ENCODE measurements at regions not wholly inside any gene's neighbourhood (a gene's known extent, or its start where the extent isn't known, plus 50 kb on each side); places are given as distances from the start of the nearest gene placed in this dataset.

DNA sequence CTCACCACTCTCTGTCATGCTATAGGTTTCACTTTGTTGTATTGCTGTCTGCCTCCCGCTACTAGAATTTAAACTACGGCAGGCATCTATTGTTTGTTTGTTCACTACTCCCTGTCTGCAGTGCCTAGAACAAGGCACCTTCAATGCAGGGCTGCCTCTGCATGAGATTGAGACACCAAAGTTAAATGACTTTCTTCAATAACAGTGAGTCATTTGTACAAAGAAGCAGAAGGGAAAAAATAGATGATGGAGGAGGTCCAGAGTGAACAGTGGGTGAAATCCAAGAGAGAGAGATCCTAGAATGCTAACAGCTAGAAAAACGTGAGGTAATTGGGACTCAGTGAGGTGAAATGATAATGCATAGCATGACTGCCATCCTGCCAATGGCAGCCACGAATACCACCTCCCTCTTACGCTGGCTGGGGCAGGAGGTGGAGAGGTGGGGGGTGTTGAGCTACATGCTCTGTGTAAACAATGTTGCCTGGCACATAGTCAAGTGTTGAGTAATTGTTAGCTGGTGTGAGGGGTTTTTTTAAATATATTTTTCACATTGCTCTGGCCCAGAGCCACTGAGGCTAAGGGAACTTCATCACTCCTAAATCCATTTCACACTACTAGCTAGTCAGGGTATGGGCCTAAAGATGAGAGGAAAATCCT is 367.6 kb downstream of the RPS29 start:
- no peak for DNase-seq

DNA sequence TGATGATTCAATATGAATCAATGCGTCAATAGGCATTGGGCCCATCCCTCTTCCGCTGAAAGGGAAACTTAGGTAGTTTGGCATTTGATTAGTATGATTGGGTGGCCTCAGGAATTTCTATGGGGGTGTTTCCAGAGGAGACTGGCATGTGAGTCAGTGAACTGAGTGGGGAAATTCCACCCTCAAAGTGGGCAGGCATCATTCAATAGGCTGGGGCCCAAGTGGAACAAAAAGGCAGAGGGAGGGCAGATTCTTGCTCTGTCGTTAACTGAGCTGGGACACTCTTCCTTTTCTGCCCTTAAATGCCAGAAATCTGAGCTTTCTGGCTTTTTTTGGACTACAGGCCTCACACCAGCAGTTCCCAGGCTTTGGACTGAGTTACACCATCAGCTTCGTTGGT is 373.5 kb downstream of the RPS29 start:
- DNase-seq, result no peak

DNA sequence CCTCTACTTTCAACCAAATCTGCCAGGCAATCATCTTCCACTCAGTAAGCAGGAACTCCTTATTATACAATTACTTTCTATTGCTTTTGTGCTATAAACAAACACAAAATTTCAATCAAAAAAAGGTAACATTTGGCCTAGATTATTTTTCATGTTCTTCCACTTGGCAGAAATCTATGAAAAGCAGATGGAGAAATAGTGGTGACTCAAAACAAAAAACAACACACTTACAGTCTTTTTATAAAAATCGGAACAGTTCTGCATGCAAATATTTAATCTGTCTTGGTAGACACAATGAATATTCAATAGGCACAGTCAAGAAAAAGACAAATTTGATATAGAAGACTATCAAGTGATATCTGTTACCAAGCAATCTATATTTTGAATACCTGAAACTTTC is 376.8 kb downstream of the RPS29 start:
- DNase-seq, result no peak

DNA sequence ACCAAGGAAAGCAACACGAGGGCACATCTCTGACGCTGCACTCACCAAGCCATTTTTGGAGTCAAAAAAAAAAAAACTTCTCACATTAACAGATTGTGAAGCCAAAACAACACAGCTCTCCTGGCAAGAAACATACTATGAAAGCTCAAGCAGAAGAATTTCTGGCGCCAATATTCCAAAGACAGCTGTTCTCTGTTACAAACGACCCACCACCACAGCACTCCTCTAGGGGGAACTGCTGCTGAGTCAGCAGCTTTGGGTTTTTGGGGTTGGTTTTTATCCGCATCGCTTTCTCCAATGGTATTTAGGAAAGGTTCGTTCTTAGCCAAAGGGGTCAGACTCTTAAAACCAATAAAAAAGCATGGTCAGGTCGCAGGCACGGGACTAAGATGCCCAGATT is 379.4 kb downstream of the RPS29 start:
- no peak for DNase-seq

DNA sequence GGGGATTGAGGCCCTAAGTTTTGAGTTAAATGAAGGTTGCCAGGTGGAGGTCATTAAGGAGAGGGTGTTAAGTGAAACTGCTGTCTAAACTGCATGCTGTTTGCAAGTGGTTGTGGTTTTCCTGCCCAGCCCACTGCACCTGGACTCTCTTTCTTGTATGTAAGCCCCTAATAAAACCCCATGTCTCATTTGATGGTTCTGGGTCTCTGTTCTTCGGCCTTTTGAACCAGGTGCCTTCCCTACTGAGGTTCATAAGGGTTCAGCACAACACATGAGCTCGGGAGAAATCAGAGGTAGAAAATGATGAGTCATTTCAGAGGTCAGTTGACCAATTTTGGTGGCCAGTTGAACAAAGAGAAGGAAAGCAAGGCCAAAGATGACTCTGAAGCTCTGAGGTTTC is 382.5 kb downstream of the RPS29 start:
- no peak for DNase-seq

DNA sequence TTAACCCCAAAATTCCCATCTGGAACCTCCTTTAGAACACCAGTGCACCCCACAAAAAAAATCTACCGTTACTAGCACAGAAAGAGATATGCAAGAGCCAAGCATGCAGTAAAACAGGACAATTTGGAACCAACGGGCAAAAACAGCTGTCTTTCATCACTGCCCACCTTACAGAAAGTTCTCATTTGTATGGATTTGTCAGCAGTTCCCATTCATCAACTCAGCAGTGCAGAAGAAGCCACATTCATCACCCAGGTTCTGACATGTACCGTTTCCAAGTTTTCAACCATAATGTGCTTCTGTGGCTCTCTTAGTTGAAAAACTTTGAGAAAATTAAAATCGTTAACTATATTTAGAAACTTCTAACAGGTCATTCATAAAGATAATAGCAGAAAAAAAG is 387.0 kb downstream of the RPS29 start:
- DNase-seq, result no peak

DNA sequence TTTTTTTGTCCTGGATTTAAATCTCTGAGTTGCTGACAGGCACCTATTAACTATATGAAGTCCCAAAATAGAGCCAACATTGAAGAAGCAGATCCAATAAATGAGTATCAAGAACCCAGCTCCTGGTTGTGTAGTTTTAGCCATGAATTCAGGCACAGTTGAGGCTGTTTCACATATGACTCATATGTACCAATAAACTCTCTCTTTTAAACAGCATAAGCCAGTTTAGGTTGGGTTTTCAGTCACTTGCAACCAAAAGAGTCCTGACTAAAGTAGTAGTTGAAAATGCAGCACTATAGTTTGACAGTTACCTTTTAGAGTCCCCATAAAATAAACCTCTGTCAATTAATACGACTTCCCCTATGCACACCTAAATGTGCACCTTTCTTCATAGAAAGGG is 389.9 kb downstream of the RPS29 start:
- no peak for DNase-seq

DNA sequence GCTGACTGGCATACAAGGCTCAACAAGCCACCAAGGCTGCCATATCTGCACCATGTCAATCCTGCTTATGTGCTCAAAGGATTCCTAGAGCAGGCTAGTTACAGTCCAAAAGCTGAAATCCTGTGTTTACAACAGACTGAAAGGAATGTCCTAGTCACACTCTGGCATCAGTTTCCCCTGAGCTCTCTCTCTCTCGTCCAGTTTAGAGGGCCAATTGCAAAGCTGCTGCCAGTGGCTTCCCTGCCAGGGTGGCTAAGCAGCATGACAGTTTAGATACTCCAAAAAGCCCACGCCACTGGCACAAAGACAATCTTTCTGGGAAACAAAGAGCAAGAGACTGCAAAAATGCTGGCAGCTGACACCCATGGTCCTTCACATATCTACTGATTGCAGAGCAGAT is 392.1 kb downstream of the RPS29 start:
- DNase-seq, result no peak

DNA sequence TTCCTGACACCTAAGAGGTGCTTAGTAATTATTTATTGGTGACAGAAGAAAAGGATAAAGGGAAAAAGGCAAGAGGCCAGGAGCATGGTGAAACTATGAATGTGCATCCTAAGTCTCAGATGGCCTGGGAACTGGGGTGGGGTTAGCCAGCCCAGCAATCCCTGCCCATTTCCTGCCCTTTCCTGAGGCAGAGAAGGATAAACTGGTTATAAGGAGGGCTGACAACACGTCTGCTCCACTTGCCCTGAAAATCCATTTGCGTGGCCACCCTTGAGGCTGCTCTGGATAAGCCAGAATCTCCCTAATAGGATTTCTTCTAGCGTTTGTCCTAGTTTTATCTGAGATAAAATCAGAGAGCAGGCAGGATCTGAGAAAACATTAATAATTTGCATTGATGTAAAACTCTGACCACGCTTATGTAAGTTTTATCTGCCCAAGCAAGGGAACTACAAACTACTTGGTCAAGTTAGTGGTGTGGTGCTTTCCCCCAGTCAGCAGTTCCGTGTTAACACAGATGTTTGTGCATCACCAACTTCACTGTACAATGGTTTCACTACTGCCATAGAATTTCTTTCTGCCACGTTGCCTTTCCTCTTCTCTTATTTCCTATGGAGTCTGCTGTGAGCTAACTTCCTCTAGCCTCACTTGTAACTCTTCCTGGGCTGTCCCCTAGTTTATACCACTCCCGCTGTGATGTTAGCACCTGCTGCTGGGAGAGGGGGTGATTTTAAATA is 392.7 kb downstream of the RPS29 start:
- DNase-seq, result no peak

DNA sequence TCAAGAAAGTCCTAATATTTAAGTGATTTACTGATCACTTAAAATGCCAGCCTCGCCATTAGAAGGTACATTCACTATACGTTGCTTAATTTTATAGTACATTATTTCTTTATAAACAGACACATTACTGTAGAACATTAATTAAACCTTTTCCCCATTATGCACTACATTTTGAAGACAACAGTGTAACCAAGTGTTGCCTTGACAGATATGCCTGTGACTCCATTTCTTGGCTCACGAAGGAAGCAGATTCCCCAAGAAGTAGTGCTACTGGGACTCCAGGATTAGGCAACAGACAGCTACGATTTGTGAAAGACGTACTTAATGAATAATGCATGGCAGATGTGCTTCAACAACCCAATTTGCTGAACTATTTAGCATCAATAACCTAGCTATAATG is 394.8 kb downstream of the RPS29 start:
- DNase-seq, result no peak

DNA sequence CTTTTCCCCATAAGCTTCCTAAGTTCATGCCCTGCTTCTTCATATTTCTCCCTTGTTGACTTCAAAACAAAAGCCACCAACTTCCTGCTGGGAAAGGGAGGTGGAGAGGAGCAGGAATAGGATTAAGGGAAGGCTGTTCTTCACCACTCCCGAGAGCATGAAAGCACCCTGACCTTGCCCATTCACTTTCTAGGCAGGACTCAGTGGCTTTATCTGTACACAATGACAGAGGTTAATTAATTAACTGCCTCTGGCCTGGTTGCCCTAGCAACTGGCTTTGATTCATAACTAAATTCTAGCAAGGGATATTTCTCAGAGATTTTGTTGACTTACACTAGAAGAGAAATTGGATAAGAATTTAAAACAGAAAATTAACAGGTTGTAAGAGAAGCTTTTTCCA is 396.8 kb downstream of the RPS29 start:
- DNase-seq, result no peak

DNA sequence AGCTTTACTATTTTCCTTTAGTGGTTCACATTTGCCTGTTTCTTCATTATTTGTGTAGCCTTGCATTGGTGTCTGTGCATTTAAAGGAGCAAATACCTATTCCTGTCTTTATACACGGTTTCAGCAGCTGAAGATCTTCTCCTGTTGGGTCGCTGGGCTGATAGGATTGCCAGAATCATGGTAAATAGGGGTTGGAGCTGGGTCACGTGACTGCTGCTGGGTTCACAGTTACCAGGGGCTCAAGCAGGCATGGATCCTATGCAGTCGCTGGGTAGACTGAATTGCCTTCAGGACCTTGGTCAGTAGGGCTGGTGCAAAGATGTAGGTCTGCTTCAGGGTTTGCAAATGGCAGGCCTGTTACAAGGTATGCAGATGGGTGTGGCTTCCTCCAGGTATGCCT is 398.4 kb downstream of the RPS29 start:
- DNase-seq, result no peak

DNA sequence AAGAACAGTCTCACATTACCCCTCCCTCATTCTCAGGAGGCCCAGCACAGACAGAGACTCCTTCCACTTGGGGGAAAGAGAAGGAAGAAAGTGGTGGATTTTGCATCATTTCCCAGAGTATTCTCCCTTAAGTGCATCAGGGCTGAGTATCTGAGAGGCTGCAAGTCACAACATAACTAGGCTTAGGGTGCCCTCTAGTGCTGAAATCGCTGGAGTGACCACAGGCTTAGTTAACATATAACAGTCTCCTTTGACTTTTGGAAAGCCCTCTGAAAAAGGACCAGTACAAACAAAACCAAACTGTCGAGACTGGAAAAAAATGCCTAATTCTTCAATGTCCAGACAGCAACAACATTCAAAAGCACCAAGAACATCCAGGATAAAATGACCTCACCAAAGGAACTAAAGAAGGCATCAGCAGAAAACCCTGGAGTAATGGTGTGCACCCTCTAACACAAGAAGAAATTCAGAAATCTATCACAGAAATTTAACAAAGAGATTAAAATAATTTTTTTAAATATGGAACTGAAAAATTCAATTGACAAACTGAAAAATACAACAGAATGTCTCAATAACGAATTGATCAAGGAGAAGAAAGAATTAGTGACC is 412.3 kb downstream of the RPS29 start:
- peak; percentile 58 for DNase-seq

DNA sequence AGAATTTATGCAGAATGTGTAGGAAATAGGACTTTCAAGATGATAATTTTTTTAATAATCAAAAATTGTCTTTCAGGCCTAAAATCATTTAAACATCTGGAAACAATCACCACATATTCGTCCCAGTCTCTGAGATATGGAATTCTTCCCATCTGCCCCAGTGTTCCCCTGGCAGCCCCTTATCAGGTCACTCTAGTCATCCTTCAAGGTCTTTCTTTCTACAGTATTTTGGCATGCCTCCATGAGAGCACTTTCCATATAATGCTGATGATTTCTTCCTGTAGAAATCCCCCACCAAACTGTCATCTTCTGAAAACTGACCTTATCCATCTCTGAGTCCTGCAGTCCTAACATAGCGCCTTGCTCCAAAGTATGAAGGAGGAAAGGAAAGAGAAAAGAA is 422.1 kb downstream of the RPS29 start:
- DNase-seq, result no peak

DNA sequence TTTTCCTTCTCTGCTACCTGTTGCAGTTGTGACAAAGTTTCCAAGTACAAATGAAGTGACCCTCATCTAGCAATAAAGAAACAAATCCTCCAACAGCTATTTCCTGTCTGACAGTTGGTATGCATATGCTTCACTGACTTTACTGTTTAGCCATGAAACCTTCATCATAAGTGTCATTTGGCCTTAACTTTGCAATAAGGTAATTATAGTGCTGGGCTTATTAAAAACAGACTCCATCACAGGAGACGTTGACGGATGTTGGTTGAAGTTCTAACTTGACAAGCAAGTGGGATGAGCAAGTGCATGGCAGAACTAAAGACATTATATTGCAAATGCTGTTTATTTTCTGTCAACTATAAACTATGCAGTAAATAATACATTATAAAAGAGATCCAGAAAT is 425.2 kb downstream of the RPS29 start:
- DNase-seq, result no peak

DNA sequence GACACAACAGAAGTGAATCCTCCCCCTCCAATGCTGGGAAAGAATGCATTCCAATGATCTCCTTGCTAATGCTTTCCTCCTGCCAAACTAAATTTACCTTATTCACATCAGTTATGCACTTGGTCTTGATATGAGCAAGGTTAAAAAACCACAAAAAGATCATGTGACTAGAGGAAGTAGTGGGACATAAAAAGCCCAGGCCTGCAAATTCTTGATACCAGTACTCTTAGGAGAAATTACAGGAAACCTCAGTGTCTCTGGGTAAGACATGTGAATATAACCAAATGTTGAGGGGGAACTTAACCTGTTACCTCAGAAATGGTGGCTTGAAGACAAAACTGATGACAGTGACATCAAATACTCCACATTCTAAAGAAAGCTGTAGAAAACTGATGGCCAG is 427.1 kb downstream of the RPS29 start:
- DNase-seq, result no peak

DNA sequence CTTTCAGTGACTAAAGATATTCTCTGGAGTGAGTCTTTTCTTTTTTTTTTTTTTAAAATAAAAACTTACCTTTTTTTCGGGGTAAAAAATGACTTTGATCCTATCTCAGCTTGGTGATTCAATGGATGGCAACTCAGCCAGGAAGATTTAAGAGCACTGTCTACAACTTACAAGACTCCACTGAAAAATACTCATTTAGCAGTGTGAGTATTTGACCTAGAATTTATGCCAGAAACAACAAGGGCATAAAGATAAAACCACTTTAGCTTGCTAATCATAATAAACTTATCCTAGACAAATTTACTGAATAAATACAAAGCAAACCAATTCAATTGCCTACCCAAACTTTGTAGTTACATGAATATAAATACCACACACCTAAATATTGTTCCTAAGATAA is 446.6 kb downstream of the RPS29 start:
- DNase-seq, result no peak

DNA sequence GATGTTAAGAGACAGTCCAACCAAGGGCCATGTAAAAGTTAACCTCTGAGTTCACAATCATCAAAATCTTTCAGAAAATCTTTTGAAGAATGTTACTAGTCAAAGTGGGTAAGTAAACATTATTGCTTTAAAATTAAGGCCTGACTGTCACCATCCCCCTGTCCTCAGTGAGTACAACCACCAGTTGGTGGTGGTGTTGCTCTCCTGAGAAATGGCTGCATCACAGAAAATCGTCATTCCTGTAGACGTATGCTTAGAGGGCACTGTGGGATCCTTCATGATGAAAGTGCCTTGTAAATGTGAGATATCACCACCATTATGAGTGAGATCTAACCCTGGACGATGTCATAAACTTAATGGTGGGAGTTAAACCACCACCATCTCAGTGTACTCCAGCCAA is 451.2 kb downstream of the RPS29 start:
- DNase-seq, result no peak

DNA sequence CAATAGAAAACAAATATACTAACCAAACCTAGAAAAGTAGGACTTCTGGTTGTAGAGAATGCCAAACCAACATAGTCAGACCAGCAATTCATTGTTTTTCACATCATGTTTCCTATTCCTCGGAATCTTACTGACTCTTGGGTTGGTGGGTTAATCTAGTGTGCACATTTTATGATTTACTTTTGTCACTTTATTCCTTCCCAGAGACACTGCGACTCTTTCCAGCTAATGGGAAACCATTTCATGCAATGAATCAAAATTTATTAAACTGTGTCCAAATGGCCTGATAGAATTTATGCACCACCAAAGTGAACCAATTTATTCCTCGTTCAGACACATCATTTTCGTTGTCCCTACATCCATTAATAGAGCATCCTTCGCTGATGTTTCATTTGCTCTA is 464.9 kb downstream of the RPS29 start:
- DNase-seq, result no peak

DNA sequence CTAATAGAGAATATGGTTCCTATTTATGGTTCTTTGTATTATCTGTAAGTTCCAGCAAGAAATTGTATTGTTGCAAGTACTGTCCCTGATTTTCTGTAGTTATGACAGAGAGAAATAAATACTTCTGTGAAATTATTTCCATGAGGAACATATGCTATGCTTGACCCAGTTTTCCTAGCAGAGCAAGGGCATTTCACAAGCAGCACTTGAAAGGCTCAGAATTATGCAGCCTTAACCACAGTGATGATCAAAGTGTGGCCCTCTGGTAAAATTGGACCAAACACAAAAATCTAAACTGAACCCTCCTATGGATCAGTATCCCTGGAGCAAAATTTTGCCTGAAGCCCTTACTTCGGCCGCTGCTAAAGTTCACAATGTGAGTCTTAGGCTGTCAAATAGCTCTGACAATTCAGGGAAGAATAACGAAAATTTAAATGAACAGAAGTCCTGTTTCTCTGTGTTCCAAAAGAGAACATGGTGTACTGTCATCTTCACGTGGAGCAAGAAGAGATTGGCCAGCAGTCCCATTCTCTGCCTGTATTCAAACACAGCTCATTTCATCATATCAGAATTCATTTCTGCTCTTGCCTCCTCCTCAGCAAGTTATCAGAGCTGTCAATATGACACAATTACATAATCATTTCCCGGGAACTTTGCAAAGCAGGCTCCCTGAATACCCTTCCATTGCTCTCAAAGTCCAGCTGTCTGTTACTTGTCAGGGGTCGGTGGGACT is 471.9 kb downstream of the RPS29 start:
- DNase-seq, result no peak

DNA sequence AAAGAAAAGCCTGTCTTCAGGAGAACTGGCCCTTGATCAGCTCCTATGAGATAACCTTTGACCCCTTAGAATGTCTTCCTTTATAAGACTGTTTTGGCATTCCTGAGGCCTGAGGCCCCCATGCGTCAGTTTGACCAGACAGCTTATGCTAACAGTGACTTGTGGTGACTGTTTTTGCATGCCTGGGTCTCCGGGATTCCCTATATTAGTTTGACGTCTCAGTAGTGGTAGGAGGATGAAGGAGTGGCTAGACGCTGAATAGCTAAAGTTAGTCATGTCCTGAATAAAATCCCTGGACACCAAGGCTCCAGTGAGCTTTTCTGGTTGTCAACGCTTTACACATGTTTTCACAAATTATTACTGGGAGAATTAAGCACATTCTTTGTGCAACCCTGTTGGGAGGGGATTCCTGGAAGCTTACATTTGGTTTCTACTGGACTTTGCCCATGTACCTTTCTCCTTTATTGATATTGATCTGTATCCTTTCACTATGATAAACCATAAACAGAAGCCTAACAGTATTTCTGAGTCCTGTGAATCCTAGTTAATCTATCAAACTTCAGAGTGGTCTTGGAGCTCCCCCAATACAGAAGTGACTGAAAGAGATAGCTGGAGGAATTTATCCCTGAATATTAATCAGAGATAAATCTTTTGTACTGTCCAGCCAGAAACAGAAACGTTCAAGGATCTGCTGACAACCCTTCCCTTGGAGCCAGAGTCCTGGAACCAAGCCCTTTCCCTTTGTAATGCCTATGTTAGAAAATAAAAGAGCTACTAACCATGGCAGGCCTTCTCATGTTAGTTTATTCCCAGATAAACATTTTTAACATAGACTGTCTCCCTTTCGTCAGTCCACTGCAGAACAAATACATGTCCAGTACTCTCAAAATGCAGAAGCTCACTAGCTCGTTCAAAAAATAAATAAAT is 479.2 kb downstream of the RPS29 start:
- no peak for DNase-seq

DNA sequence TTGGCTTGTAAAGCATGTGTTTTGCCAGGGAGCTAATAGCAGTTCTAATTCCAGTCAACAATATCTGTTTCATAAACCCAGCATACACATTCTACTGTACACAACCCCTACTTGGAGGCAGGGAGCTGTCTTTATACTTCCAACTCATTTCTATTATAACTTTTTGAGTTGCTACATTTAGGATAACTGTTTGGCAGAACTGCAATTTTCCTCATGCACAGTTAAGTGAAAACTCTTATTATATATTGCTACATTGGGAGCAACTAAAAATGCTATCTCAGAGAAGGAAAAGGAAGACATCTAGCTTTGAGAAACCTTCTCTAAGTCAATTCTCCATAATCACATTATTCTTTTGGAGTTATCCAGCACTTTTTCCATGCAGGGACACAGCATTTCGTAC is 480.2 kb downstream of the RPS29 start:
- no peak for DNase-seq

DNA sequence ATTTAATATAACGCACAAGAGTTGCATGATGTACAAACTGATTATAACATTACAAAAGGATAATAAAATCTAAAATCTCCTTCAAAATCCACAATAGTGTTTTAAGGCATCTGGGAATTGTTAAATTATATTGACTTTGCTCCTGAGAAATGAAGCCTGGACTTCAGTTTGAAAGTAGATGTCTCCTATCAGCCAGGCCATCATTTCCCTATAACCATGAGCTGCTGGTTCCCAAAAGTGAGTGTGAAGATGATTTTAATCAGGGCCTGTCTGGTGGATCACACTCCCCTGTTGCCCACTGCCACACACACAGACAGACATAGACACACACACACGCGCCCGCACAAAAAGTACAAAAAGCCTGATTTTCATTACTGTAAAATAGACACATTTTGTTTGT is 480.7 kb downstream of the RPS29 start:
- no peak for DNase-seq

All from NCI-H1092 (cell line).